IMR-90 (cell line): ENCODE measurements at regions not wholly inside any gene's neighbourhood (a gene's known extent, or its start where the extent isn't known, plus 50 kb on each side); places are given as distances from the start of the nearest gene placed in this dataset.
A peak's percentile ranks its signal among the peaks of the same experiment; 100 is the strongest.

Experiments
- ATAC-seq: fragments of 200-7000 bp; cut with Tn5 transposase; 2 replicates; pipeline ENCODE4 v1.9.1; 2020; ENCODE audit warnings: low read depth, mild to moderate bottlenecking, moderate library complexity
- BruUV-seq: library from RNA; stranded (reverse); fragments of 400-500 nt; replicated peaks from 2 replicates; lab custom pipeline; 2021; lab: Mats Ljungman, UMichigan
- CTCF ChIA-PET: fragments of 300-600 bp; formaldehyde crosslinking; extraction: SDS; loops from one replicate; lab custom pipeline; 2021; ENCODE audit warnings: antibody characterized with exemption; lab: Yijun Ruan, JAX
- POLR2A ChIA-PET: fragments of 300-600 bp; sonication (Branson Sonifier 250); formaldehyde crosslinking; loops from one replicate; lab custom pipeline; 2022; ENCODE audit warnings: antibody characterized with exemption; ENCODE audit not compliant: unreplicated experiment; lab: Charles Lee
- DNase-seq: peaks from one replicate; pipeline ENCODE4 v3.0.0; 2013
- H2AFZ ChIP-seq: replicated peaks from 2 replicates; pipeline ENCODE3; 2013; ENCODE audit warnings: low read length, mild to moderate bottlenecking; ENCODE audit not compliant: poor library complexity
- H2AK5ac ChIP-seq: 2 replicates; pipeline ENCODE4 v1.6.1; 2013; ENCODE audit warnings: low read depth, low read length, inconsistent platforms
- H2AK9ac ChIP-seq: replicated peaks from 2 replicates; pipeline ENCODE3; 2013; ENCODE audit warnings: mild to moderate bottlenecking, low read depth, low read length, moderate library complexity; ENCODE audit not compliant: poor library complexity
- H2BK120ac ChIP-seq: 2 replicates; pipeline ENCODE4 v1.6.1; 2013; ENCODE audit warnings: low read depth, low read length, inconsistent platforms
- H2BK15ac ChIP-seq: 3 replicates; pipeline ENCODE4 v1.6.1; 2013; ENCODE audit warnings: low read depth, low read length, inconsistent platforms
- H2BK20ac ChIP-seq: 2 replicates; pipeline ENCODE4 v1.6.1; 2013; ENCODE audit warnings: low read depth, mild to moderate bottlenecking, inconsistent platforms, low read length, moderate library complexity
- H2BK5ac ChIP-seq: 2 replicates; pipeline ENCODE4 v1.6.1; 2013; ENCODE audit warnings: mild to moderate bottlenecking, low read depth, low read length, inconsistent platforms; ENCODE audit not compliant: poor library complexity, severe bottlenecking
- H3K14ac ChIP-seq: replicated peaks from 2 replicates; pipeline ENCODE4 v1.6.1; 2013; ENCODE audit warnings: low read depth, low read length, inconsistent platforms
- H3K18ac ChIP-seq: 2 replicates; pipeline ENCODE4 v1.6.1; 2013; ENCODE audit warnings: low read depth, low read length, control low read depth
- H3K23ac ChIP-seq: 2 replicates; pipeline ENCODE4 v1.6.1; 2013; ENCODE audit warnings: low read depth, low read length, inconsistent platforms
- H3K27ac ChIP-seq: 2 replicates; pipeline ENCODE4 v1.5.1; 2013; ENCODE audit warnings: mild to moderate bottlenecking, control low read depth, low read length; ENCODE audit not compliant: insufficient read depth
- H3K27me3 ChIP-seq: 2 replicates; pipeline ENCODE4 v1.6.1; 2013; ENCODE audit warnings: low read length; ENCODE audit not compliant: control insufficient read depth, insufficient read depth
- H3K36me3 ChIP-seq: 2 replicates; pipeline ENCODE4 v1.6.1; 2013; ENCODE audit warnings: low read length, mixed read lengths; ENCODE audit not compliant: control insufficient read depth, insufficient read depth
- H3K4ac ChIP-seq: 2 replicates; pipeline ENCODE4 v1.6.1; 2013; ENCODE audit warnings: low read depth, low read length, inconsistent platforms
- H3K4me1 ChIP-seq: 2 replicates; pipeline ENCODE4 v1.6.1; 2013; ENCODE audit warnings: low read length, mixed read lengths; ENCODE audit not compliant: control insufficient read depth, insufficient read depth
- H3K4me2 ChIP-seq: 2 replicates; pipeline ENCODE4 v1.6.1; 2013; ENCODE audit warnings: low read depth, mild to moderate bottlenecking, control low read depth, low read length, moderate library complexity
- H3K4me3 ChIP-seq: 2 replicates; pipeline ENCODE4 v1.5.1; 2013; ENCODE audit warnings: low read depth, mild to moderate bottlenecking, control low read depth, low read length, moderate library complexity; ENCODE audit not compliant: insufficient read depth
- H3K56ac ChIP-seq: 2 replicates; pipeline ENCODE4 v1.6.1; 2013; ENCODE audit warnings: low read length, inconsistent platforms; ENCODE audit not compliant: insufficient read depth; ENCODE audit errors: extremely low read depth
- H3K79me1 ChIP-seq, 2 experiments: 2 replicates each; pipeline ENCODE4 v1.6.1; 2013; ENCODE audit warnings: low read length in 2 of 2, inconsistent platforms in 1 of 2, low read depth in 1 of 2
- H3K9ac ChIP-seq: 2 replicates; pipeline ENCODE4 v1.6.1; 2013; ENCODE audit warnings: low read depth, low read length, control low read depth
- H3K9me1 ChIP-seq: 2 replicates; pipeline ENCODE4 v1.6.1; 2013; ENCODE audit warnings: low read length, inconsistent platforms; ENCODE audit not compliant: insufficient read depth
- H3K9me3 ChIP-seq: 2 replicates; pipeline ENCODE4 v1.6.1; 2013; ENCODE audit warnings: low read length; ENCODE audit not compliant: control insufficient read depth, insufficient read depth
- H4K20me1 ChIP-seq: 2 replicates; pipeline ENCODE4 v1.6.1; 2013; ENCODE audit warnings: low read length, inconsistent platforms; ENCODE audit not compliant: insufficient read depth
- H4K5ac ChIP-seq: 2 replicates; pipeline ENCODE4 v1.6.1; 2013; ENCODE audit warnings: mild to moderate bottlenecking, low read depth, low read length, control low read depth
- H4K8ac ChIP-seq, 2 experiments: 2 replicates each; pipeline ENCODE4 v1.6.1; 2013; ENCODE audit warnings: low read depth in 2 of 2, low read length in 2 of 2, control low read depth in 1 of 2, inconsistent platforms in 1 of 2
- H4K91ac ChIP-seq: 2 replicates; pipeline ENCODE4 v1.6.1; 2013; ENCODE audit warnings: low read depth, low read length, inconsistent platforms; ENCODE audit not compliant: insufficient read depth
- BHLHE40 ChIP-seq: fragments of 150-350 bp; IDR thresholded peaks from 2 replicates; pipeline ENCODE4 v1.6.1; 2016; ENCODE audit warnings: mild to moderate bottlenecking, low read depth, low read length
- CHD1 ChIP-seq: IDR thresholded peaks from 2 replicates; pipeline ENCODE4 v1.6.1; 2012; ENCODE audit warnings: low read depth, low read length, improper control_type of control experiment
- CTCF ChIP-seq: conservative IDR thresholded peaks from 2 replicates; pipeline ENCODE4 v1.5.1; 2012; ENCODE audit warnings: mild to moderate bottlenecking, low read depth, low read length, improper control_type of control experiment
- FOS ChIP-seq: fragments of 150-350 bp; IDR thresholded peaks from 2 replicates; pipeline ENCODE4 v1.6.1; 2016; ENCODE audit warnings: low read depth, low read length
- MAFK ChIP-seq: IDR thresholded peaks from 2 replicates; pipeline ENCODE4 v1.6.1; 2012; ENCODE audit warnings: low read depth, low read length, improper control_type of control experiment
- MAZ ChIP-seq: IDR thresholded peaks from 2 replicates; pipeline ENCODE4 v1.6.1; 2012; ENCODE audit warnings: low read depth, mild to moderate bottlenecking, low read length, improper control_type of control experiment, moderate library complexity, borderline replicate concordance
- MXI1 ChIP-seq: IDR thresholded peaks from 2 replicates; pipeline ENCODE4 v1.6.1; 2012; ENCODE audit warnings: low read depth, mild to moderate bottlenecking, low read length, moderate library complexity, borderline replicate concordance
- POLR2A ChIP-seq: IDR thresholded peaks from 2 replicates; pipeline ENCODE4 v1.6.1; 2012; ENCODE audit warnings: mild to moderate bottlenecking, low read depth, low read length
- RAD21 ChIP-seq: IDR thresholded peaks from 2 replicates; pipeline ENCODE4 v1.6.1; 2012; ENCODE audit warnings: low read length, improper control_type of control experiment
- RCOR1 ChIP-seq: IDR thresholded peaks from 2 replicates; pipeline ENCODE4 v1.6.1; 2012; ENCODE audit warnings: mild to moderate bottlenecking, low read length, improper control_type of control experiment; ENCODE audit not compliant: insufficient replicate concordance
- RFX5 ChIP-seq: IDR thresholded peaks from 2 replicates; pipeline ENCODE4 v1.8.0; 2012; ENCODE audit warnings: low read depth, mild to moderate bottlenecking, low read length, moderate library complexity
- SMC3 ChIP-seq: fragments of 150-350 bp; IDR thresholded peaks from 2 replicates; pipeline ENCODE4 v1.6.1; 2016; ENCODE audit warnings: low read depth, mild to moderate bottlenecking, antibody characterized with exemption, low read length, moderate library complexity
- WGBS, 2 experiments: methylation state at CpG; one replicate each; pipeline versions ENCODE4 v1.1.5 to v1.1.7; 2013; ENCODE audit warnings: missing lambda C conversion rate in 2 of 2; ENCODE audit not compliant: insufficient read length in 1 of 2; ENCODE audit errors: extremely low coverage in 2 of 2; 5-methylcytosine and 5-hydroxymethylcytosine counted together
- dilution Hi-C: fragments of 300-500 bp; cut with HindIII; formaldehyde crosslinking; loops from one replicate; pipeline ENCODE4 v1.14.3; 2018; ENCODE audit warnings: low sequenced_read_pairs; ENCODE audit not compliant: unreplicated experiment
- in situ Hi-C: fragments of 300-500 bp; cut with MboI; formaldehyde crosslinking; loops from 3 replicates; pipeline ENCODE4 v1.14.3; 2019; ENCODE audit warnings: low sequenced_read_pairs, inconsistent platforms, mixed read lengths
- intact Hi-C: fragments of 100-400 bp; cut with micrococcal nuclease; formaldehyde crosslinking; loops from 2 replicates; pipeline ENCODE4 v1.10.0; 2022
- TF ChIP-seq, protein P1 (sequence below): fragments of 150-350 bp; IDR thresholded peaks from 2 replicates; pipeline ENCODE4 v1.6.1; 2016; ENCODE audit warnings: low read depth, mild to moderate bottlenecking, low read length, moderate library complexity, borderline replicate concordance

DNA sequence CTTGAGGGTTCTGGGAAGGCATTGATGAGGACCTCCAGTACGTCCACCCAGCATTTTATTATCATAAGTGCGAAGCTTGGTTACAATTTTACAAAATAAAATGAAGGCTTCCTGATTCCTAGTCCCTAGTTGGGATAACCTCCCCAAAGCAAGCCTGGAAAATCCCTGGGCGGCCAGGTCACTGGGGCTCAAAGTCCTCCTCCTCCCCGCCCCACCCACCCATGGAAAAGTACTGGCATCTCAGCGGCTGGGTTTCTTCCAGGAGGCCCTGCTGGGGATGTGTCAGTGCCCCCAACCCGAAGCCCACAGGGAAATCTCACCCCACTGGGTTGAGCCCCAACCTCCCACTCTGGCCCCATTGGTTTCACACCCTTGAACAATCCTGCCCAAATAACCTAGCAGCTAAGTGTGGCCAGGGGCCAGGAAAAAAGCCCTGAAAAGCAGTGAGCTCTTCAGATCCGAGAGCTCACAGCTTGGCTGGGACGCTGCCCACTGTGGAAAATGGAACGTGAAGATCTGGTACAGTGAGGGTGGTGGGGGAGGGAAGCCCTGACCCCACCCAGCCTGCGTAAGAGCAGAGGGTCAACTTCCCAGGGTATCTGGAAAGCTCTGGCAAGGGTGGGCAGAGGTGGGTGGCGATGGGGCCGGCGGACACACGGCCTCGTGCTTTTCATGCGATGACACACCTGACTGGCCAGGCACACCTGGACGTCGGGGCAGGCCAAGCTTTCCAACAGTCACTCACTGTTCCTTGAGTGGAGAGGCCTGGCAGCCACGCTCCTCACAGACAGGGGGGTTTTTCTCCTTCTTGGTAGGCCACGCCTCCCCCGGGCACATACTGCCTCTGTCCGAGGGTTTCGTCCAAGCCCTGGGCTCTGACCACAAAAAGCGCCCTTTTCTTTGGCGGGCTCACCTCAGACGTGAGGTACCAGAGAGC is 324.5 kb downstream of the SOX9 start:
- Histone ChIP-seq H3K27ac (peak overlapping the region; percentile 60), H3K18ac (peak overlapping the region; percentile 61; the same call in 1 of the 2 replicates), H2BK15ac (no peak overlapping the region; the same call in 2 of the 3 replicates), H3K4ac (peak overlapping the region; percentile 60), H4K91ac (peak overlapping the region; percentile 48; the same call in 1 of the 2 replicates), H2BK20ac (0 out of 2 replicates have a peak overlapping the region, but pooled peaks have one; percentile 5), H3K36me3 (no peaks in the 10 kb centered on the region), H2AFZ (no peak overlapping the region), H3K23ac (no peak overlapping the region), H2AK9ac (no peak overlapping the region), H3K9me1 (peaks cover 13% of the 10 kb centered on the region), H4K20me1 (no peaks in the 10 kb centered on the region), H3K79me1 (peaks cover 31 to 46% of the 10 kb centered on the region in 2 experiments), H3K4me1 (peaks cover 10% of the 10 kb centered on the region; the same call in 1 of the 2 replicates), H3K9me3 (no peaks in the 10 kb centered on the region), H4K8ac (peak overlapping the region; percentile 27 to 55; a peak in 1 of 4 replicates), H4K5ac (peak overlapping the region; percentile 51; the same call in 1 of the 2 replicates), H3K4me2 (no peak overlapping the region), H3K4me3 (no peak overlapping the region), H3K56ac (no peak overlapping the region), H3K27me3 (no peaks in the 10 kb centered on the region), H2BK120ac (peak overlapping the region; percentile 30; the same call in 1 of the 2 replicates), H2BK5ac (no peak overlapping the region), H2AK5ac (peak overlapping the region; percentile 79; the same call in 1 of the 2 replicates), H3K14ac (peak overlapping the region; percentile 65; the same call in 1 of the 2 replicates), H3K9ac (no peak overlapping the region)
- in situ Hi-C loops (no loop called here), dilution Hi-C loops (no loop called here), intact Hi-C loops (no loop called here)
- 83% methylated on average over 10 of the region's 26 CpGs; no CpG with 5 or more reads in 1 of the 2 experiments for WGBS, 2 experiments
- no peak for ATAC-seq
- CTCF ChIA-PET: no interaction called here
- POLR2A ChIA-PET: no interaction called here
- no peak for DNase-seq
- BruUV-seq: no TSS peak
- TF ChIP-seq CTCF: no peak
- no peak for TF ChIP-seq MAFK
- no peak for TF ChIP-seq MAZ
- TF ChIP-seq CHD1: no peak
- no peak for TF ChIP-seq SMC3
- TF ChIP-seq MXI1: no peak
- no peak for TF ChIP-seq RCOR1
- TF ChIP-seq RAD21: no peak
- TF ChIP-seq, protein P1, sequence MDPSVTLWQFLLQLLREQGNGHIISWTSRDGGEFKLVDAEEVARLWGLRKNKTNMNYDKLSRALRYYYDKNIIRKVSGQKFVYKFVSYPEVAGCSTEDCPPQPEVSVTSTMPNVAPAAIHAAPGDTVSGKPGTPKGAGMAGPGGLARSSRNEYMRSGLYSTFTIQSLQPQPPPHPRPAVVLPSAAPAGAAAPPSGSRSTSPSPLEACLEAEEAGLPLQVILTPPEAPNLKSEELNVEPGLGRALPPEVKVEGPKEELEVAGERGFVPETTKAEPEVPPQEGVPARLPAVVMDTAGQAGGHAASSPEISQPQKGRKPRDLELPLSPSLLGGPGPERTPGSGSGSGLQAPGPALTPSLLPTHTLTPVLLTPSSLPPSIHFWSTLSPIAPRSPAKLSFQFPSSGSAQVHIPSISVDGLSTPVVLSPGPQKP: no peak
- no peak for TF ChIP-seq BHLHE40
- no peak for TF ChIP-seq RFX5
- no peak for TF ChIP-seq FOS
- no peak for TF ChIP-seq POLR2A
